CD14-positive monocyte (primary cell): ENCODE measurements at regions not wholly inside any gene's neighbourhood (a gene's known extent, or its start where the extent isn't known, plus 50 kb on each side); places are given as distances from the start of the nearest gene placed in this dataset.

ENCODE experiments used
- DNase-seq, 3 donors: peaks; one replicate each; pipeline ENCODE4 v3.0.0-alpha.2; 2011 to 2022
- H2AFZ ChIP-seq: 2 replicates; pipeline ENCODE4 v1.6.0; 2012; ENCODE audit warnings: mild to moderate bottlenecking, low read depth, low read length, inconsistent platforms; ENCODE audit not compliant: insufficient read depth, poor library complexity, severe bottlenecking
- H3K27ac ChIP-seq, 2 donors: 1 replicate in 1 of 2; 2 replicates in 1 of 2; pipeline ENCODE4 v1.5.1; 2012 to 2013; ENCODE audit warnings: low read length in 2 of 2, control low read depth in 1 of 2, inconsistent platforms in 1 of 2, low read depth in 1 of 2, mild to moderate bottlenecking in 1 of 2
- H3K27me3 ChIP-seq, 2 donors: one replicate each; pipeline versions ENCODE4 v1.6.0 to v1.6.1; 2011 to 2013; ENCODE audit warnings: low read length in 2 of 2; ENCODE audit not compliant: control insufficient read depth in 2 of 2, insufficient read depth in 2 of 2
- H3K36me3 ChIP-seq, 2 donors: replicated peaks in 1 of 2; 1 replicate in 1 of 2; 2 replicates in 1 of 2; pipeline versions ENCODE4 v1.5.1 to v1.6.1; 2012 to 2013; ENCODE audit warnings: low read length in 2 of 2, control low read depth in 1 of 2, inconsistent platforms in 1 of 2, mild to moderate bottlenecking in 1 of 2; ENCODE audit not compliant: insufficient read depth in 2 of 2, control insufficient read depth in 1 of 2
- H3K4me1 ChIP-seq, 2 donors: 1 replicate in 1 of 2; 2 replicates in 1 of 2; pipeline versions ENCODE4 v1.5.1 to v1.6.1; 2012 to 2013; ENCODE audit warnings: low read length in 2 of 2, control low read depth in 1 of 2, inconsistent platforms in 1 of 2, mild to moderate bottlenecking in 1 of 2, moderate library complexity in 1 of 2; ENCODE audit not compliant: insufficient read depth in 2 of 2, control insufficient read depth in 1 of 2
- H3K4me2 ChIP-seq: replicated peaks from 2 replicates; pipeline ENCODE3; 2012; ENCODE audit warnings: low read length, moderate library complexity, mild to moderate bottlenecking; ENCODE audit not compliant: poor library complexity, severe bottlenecking; ENCODE audit errors: extremely low read depth
- H3K4me3 ChIP-seq, 3 experiments: fragments of 200-600 bp in 1 of 3; sonication (generic) in 1 of 3; replicated peaks in 1 of 3; 1 replicate in 2 of 3; 2 replicates in 1 of 3; pipeline ENCODE4 v1.5.1; 2011 to 2013; ENCODE audit warnings: low read length in 3 of 3, mild to moderate bottlenecking in 3 of 3, control low read depth in 2 of 3, low read depth in 2 of 3, inconsistent platforms in 1 of 3, moderate library complexity in 1 of 3
- H3K79me2 ChIP-seq: 2 replicates; pipeline ENCODE4 v1.6.0; 2012; ENCODE audit warnings: mild to moderate bottlenecking, control low read depth, inconsistent platforms, low read length, moderate library complexity; ENCODE audit not compliant: insufficient read depth
- H3K9ac ChIP-seq: 2 replicates; pipeline ENCODE4 v1.6.0; 2017; ENCODE audit warnings: low read length, mild to moderate bottlenecking; ENCODE audit not compliant: insufficient read depth, poor library complexity, severe bottlenecking
- H3K9me3 ChIP-seq, 2 donors: replicated peaks in 1 of 2; 1 replicate in 1 of 2; 2 replicates in 1 of 2; pipeline versions ENCODE4 v1.5.1 to v1.6.1; 2012 to 2013; ENCODE audit warnings: low read length in 2 of 2, control low read depth in 1 of 2; ENCODE audit not compliant: control insufficient read depth in 1 of 2, insufficient read depth in 1 of 2
- H4K20me1 ChIP-seq: 2 replicates; pipeline ENCODE4 v1.6.0; 2012; ENCODE audit warnings: mild to moderate bottlenecking, low read length, control low read depth, moderate library complexity; ENCODE audit not compliant: insufficient read depth
- H3K27ac Mint-ChIP-seq, 7 donors: one replicate each; pipeline ENCODE4 v1.8.0; 2020; ENCODE audit warnings: mild to moderate bottlenecking in 7 of 7, mixed read lengths in 7 of 7, moderate library complexity in 6 of 7, inconsistent platforms in 2 of 7
- H3K27me3 Mint-ChIP-seq, 3 donors: one replicate each; pipeline ENCODE4 v1.8.0; 2021 to 2022; ENCODE audit warnings: low read depth in 3 of 3, mild to moderate bottlenecking in 3 of 3, mixed read lengths in 3 of 3, moderate library complexity in 3 of 3, inconsistent platforms in 1 of 3
- H3K36me3 Mint-ChIP-seq, 2 donors: one replicate each; pipeline ENCODE4 v1.8.0; 2020; ENCODE audit warnings: mixed read lengths in 2 of 2, inconsistent platforms in 1 of 2, mild to moderate bottlenecking in 1 of 2
- H3K4me1 Mint-ChIP-seq: one replicate; pipeline ENCODE4 v1.8.0; 2020; ENCODE audit warnings: mild to moderate bottlenecking, mixed read lengths
- H3K4me3 Mint-ChIP-seq, 2 donors: one replicate each; pipeline ENCODE4 v1.8.0; 2020; ENCODE audit warnings: mild to moderate bottlenecking in 2 of 2, mixed read lengths in 2 of 2, moderate library complexity in 1 of 2
- H3K9me3 Mint-ChIP-seq, 7 donors: one replicate each; pipeline ENCODE4 v1.8.0; 2020 to 2022; ENCODE audit warnings: mixed read lengths in 7 of 7, mild to moderate bottlenecking in 6 of 7, moderate library complexity in 6 of 7, inconsistent platforms in 2 of 7
- WGBS: methylation state at CpG from one replicate; pipeline ENCODE4 v1.1.5; 2013; ENCODE audit warnings: missing lambda C conversion rate; ENCODE audit not compliant: insufficient coverage; 5-methylcytosine and 5-hydroxymethylcytosine counted together
- intact Hi-C, 2 donors: fragments of 100-400 bp; cut with micrococcal nuclease; formaldehyde crosslinking; loops; one replicate each; pipeline versions ENCODE4 v1.15.0 to v1.15.1; 2023
- TF ChIP-seq, protein P1 (sequence below): fragments of 200-600 bp; IDR thresholded peaks from one replicate; pipeline ENCODE4 v1.8.0; 2022; ENCODE audit warnings: antibody characterized with exemption, mild to moderate bottlenecking

DNA sequence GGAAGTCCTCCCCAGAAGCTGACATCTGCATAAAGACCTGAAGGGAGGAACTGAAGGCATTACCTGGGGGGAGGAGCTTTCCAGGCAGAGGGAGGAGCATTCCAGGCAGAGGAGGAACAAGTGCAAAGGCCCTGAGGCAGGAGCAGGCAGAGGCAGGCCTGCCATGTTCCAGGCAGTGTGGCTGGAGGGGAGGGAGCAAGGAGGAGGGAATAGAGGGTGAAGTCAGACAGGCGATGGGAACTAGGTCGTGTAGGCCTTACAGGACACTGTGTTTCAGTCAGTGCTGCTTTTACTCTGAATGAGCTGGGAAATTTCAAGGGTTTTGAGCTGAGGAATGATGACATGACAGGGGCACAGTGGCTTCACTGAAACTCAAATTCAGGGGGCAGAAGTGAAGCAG lies 292.7 kb downstream of the BCOR start:
- Mint-ChIP-seq H3K27ac (no peak overlapping the region), H3K36me3 (no peaks in the 10 kb centered on the region), H3K4me1 (peaks cover 29% of the 10 kb centered on the region), H3K4me3 (no peak overlapping the region), H3K9me3 (peaks cover 0 to 7% (median 0%) of the 10 kb centered on the region in 7 donors), H3K27me3 (peaks cover 0 to 8% (median 3%) of the 10 kb centered on the region in 3 donors)
- no CpG with 5 or more reads among the region's 2 CpGs for WGBS
- Histone ChIP-seq H4K20me1 (no peaks in the 10 kb centered on the region), H3K36me3 (no peaks in the 10 kb centered on the region), H3K9ac (no peak overlapping the region), H3K27me3 (no peaks in the 10 kb centered on the region), H3K4me1 (peaks cover 18 to 25% of the 10 kb centered on the region in 2 donors), H3K4me2 (no peak overlapping the region), H3K27ac (no peak overlapping the region), H3K79me2 (no peaks in the 10 kb centered on the region), H2AFZ (no peak overlapping the region), H3K4me3 (no peak overlapping the region), H3K9me3 (no peaks in the 10 kb centered on the region)
- intact Hi-C loops = loop anchor here in 1 of 2 donors (5.0 kb wide), 1 partner anchor 68 kb away; no protein-coding TSS in a partner anchor
- TF ChIP-seq, protein P1, sequence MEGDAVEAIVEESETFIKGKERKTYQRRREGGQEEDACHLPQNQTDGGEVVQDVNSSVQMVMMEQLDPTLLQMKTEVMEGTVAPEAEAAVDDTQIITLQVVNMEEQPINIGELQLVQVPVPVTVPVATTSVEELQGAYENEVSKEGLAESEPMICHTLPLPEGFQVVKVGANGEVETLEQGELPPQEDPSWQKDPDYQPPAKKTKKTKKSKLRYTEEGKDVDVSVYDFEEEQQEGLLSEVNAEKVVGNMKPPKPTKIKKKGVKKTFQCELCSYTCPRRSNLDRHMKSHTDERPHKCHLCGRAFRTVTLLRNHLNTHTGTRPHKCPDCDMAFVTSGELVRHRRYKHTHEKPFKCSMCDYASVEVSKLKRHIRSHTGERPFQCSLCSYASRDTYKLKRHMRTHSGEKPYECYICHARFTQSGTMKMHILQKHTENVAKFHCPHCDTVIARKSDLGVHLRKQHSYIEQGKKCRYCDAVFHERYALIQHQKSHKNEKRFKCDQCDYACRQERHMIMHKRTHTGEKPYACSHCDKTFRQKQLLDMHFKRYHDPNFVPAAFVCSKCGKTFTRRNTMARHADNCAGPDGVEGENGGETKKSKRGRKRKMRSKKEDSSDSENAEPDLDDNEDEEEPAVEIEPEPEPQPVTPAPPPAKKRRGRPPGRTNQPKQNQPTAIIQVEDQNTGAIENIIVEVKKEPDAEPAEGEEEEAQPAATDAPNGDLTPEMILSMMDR = no peak
- DNase-seq = no peak

DNA sequence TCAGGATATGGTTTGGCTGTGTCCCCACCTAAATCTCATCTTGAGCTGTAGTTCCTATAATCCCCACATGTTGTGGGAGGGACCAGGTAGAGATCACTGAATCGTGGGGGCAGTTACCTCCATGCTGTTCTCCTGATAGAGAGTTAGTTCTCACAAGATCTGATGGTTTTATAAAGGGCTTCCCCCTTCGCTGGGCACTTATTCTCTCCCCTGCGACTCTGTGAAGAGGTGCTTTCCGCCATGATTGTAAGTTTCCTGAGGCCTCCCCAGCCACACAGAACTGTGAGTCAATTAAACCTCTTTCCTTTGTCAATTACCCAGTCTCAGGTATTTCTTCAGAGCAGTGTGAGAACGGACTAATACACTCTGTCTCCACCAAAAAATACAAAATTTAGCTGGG lies 291.9 kb downstream of the BCOR start:
- Mint-ChIP-seq H3K4me3 (no peak overlapping the region), H3K36me3 (no peaks in the 10 kb centered on the region), H3K4me1 (peaks cover 27% of the 10 kb centered on the region), H3K27ac (no peak overlapping the region), H3K27me3 (peaks cover 0 to 6% (median 3%) of the 10 kb centered on the region in 3 donors), H3K9me3 (peaks cover 0 to 7% (median 0%) of the 10 kb centered on the region in 7 donors)
- H3K27me3 ChIP-seq = no peaks in the 10 kb centered on the region
- no peaks in the 10 kb centered on the region for H3K9me3 ChIP-seq
- H3K36me3 ChIP-seq = no peaks in the 10 kb centered on the region
- intact Hi-C loops = loop anchor here in 1 of 2 donors (5.0 kb wide), 1 partner anchor 69 kb away; no protein-coding TSS in a partner anchor
- DNase-seq = no peak
- H3K27ac ChIP-seq = no peak overlapping the region
- H3K4me1 ChIP-seq = peaks cover 18 to 25% of the 10 kb centered on the region in 2 donors
- no peak overlapping the region for H3K4me3 ChIP-seq
- TF ChIP-seq, protein P1 = no peak
- H3K9ac ChIP-seq = no peak overlapping the region
- H3K79me2 ChIP-seq = no peaks in the 10 kb centered on the region
- no peak overlapping the region for H3K4me2 ChIP-seq
- no CpG with 5 or more reads among the region's 5 CpGs for WGBS
- H4K20me1 ChIP-seq = no peaks in the 10 kb centered on the region
- H2AFZ ChIP-seq = no peak overlapping the region
